Peyer's patch (tissue), 4 donors: ENCODE measurements at regions not wholly inside any gene's neighbourhood (a gene's known extent, or its start where the extent isn't known, plus 50 kb on each side); places are given as distances from the start of the nearest gene placed in this dataset.

Source experiments
- POLR2A ChIP-seq, 2 donors: fragments of 450-650 bp; IDR thresholded peaks; one replicate each; pipeline ENCODE4 v1.5.1; 2017; ENCODE audit warnings: antibody characterized with exemption in 2 of 2, mild to moderate bottlenecking in 2 of 2, moderate library complexity in 2 of 2
- TF ChIP-seq, protein P1 (sequence below), 6 experiments: fragments of 450-650 bp in 4 of 6; fragments of 200-600 bp in 2 of 6; sonication (generic) in 1 of 6; IDR thresholded peaks; one replicate each; pipeline ENCODE4 v1.5.1; 2017 to 2019; ENCODE audit warnings: antibody characterized with exemption in 6 of 6, mild to moderate bottlenecking in 3 of 6, moderate library complexity in 1 of 6

DNA sequence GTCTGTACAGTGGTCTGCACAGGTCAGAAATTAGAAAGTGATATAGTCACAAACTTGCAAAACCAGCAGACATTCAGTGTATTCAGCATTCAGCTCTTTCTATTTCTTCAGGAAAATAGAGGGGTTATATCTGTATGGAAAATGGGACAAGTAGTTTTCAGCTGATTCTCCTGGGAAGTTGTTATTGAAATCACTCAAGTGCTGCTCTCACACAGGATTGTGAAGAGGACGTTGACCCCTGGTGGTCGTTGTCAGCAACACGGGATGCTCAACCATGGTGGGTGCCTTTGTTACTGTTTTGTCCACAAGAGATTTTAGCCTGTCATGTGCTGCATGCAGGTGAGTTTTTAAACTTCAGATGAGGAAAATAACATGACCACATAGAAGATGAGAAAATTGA is 981.8 kb downstream of the TMEM121 start:
- TF ChIP-seq, protein P1, sequence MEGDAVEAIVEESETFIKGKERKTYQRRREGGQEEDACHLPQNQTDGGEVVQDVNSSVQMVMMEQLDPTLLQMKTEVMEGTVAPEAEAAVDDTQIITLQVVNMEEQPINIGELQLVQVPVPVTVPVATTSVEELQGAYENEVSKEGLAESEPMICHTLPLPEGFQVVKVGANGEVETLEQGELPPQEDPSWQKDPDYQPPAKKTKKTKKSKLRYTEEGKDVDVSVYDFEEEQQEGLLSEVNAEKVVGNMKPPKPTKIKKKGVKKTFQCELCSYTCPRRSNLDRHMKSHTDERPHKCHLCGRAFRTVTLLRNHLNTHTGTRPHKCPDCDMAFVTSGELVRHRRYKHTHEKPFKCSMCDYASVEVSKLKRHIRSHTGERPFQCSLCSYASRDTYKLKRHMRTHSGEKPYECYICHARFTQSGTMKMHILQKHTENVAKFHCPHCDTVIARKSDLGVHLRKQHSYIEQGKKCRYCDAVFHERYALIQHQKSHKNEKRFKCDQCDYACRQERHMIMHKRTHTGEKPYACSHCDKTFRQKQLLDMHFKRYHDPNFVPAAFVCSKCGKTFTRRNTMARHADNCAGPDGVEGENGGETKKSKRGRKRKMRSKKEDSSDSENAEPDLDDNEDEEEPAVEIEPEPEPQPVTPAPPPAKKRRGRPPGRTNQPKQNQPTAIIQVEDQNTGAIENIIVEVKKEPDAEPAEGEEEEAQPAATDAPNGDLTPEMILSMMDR (IDR thresholded peaks at IDR 0.05): no peak
- no peak for TF ChIP-seq POLR2A (IDR thresholded peaks at IDR 0.05)
